ENCODE measurements at regions not wholly inside any gene's neighbourhood (a gene's known extent, or its start where the extent isn't known, plus 50 kb on each side); places are given as distances from the start of the nearest gene placed in this dataset.

DNA sequence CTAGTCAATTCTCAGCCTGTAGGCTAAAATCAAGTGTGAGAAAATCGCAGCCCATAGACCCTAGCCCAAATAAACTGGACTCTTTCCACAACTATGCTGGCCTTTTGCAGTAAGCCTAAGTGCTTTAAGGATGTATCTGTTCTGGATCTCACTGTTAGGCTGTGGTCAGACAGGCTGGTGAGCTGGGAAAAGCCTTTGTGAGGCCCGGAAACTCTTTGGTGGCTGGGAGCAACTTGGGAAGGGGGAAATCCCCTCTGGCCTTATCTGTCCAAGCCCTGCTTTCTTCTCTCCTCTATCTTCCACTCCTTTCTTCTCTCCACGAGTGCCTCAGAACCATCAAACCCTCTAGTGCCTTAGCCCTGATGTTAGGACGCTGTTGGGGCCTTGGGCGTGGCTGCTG lies 135.4 kb downstream of the LACC1 start:
- no peak for FAIRE-seq
- DNase-seq (ENCODE audit: extremely low spot score, insufficient read length, low read depth): no peak

DNA sequence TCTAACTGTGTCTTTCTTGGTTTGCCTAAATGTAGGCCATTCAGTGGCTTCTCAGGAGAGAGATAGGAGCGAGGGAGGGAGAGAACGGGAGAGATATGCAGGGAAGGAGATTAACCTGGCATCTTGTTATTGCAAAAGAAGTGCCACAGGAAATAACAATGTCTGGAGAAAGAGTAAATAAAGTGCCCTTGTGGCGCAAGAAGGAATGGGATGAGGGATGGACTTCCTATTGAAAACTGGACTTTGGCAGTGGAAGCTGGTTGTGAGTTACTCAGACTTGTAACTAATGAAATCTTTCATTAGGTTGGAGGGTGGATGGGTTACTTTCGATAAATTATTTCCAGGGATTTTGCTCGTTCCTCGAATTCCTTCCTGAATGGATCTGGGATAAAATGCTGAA lies 136.1 kb downstream of the LACC1 start:
- DNase-seq (ENCODE audit: extremely low spot score, insufficient read length, low read depth) (no peak), FAIRE-seq (no peak)

DNA sequence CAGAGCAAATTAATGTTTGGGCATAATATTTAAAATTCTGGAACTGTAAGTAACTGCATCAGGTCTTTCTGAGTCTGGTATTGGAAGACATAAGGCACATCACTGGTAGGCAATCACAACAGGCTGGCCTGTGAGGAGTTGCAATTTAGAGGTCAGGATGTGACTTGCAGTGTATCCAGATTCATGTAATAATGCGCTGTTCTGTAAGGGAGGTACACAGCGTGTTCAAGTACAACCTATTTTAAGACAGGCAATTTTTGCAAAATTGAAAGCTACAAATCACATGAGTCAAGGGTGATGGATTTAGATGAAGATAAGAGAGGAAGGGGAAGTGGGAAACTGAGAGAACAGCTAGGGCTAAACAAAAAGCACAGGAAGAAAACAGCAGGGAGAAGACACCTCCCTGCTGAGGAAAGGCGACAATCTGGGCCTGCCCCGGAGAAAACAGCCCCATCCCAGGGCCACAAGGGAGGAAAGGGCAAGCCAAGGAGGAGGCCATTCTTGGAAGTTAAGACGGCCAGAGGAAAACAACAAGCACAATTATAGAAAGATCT lies 138.1 kb downstream of the LACC1 start:
- DNase-seq (ENCODE audit: extremely low spot score, insufficient read length, low read depth) (no peak), FAIRE-seq (no peak)

DNA sequence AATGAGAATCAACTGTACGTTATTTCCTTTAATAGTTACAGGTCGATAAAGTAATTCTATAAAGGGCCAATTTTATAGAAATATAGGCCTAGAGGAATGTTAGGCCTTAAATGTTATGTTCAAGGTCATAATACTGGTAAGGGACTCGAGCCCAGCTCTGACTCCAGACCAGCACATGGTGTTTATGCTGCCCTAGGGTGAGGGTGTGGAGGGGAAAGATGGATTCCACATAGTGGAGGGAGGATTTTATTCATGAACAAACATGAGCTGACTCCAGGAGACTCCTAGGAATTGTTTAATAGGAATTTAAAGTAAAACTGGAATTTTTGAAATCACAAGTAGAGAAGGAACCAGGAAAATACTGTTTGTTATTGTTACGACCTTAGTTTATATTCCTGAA lies 139.9 kb downstream of the LACC1 start:
- DNase-seq (ENCODE audit: extremely low spot score, insufficient read length, low read depth) (no peak), FAIRE-seq (no peak)

DNA sequence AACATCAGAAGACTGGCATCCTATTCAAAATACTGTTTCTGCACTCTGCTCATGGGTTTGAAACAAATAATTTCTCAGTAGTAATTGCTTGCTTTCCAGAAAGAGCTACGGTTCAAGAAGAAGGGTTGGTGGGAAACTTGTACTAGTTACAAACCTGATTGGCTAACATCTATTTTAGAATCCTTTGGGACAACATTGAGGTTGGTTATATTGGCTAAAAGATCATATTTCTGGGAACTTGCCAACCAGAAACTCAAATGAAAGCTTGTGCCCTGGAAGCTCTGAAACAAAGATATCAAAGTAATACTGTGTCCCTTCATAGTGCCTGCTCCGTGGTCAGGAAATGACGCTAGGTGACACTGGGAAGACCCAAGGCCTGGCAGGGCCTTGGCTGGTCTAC lies 141.7 kb downstream of the LACC1 start:
- DNase-seq (ENCODE audit: extremely low spot score, insufficient read length, low read depth): no peak
- no peak for FAIRE-seq

DNA sequence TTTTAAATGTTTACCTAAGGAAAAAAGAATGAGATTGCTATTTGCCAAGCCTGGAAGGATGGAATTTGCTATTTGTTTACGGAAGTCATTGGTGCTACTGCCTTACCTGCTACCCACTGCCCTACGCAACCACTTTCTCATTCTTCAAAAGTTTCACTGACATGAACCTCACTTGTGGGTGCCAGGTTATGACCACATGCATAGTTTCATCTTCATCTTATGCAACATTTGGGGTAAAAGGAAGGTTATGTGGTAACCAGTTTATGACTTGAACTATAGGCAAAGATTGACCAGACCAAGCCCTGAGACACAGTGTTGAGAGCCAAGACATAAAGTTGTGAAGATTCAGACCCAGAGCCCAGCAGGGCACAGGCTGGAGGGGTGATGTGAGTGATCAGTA lies 142.5 kb downstream of the LACC1 start:
- no peak for FAIRE-seq
- no peak for DNase-seq (ENCODE audit: extremely low spot score, insufficient read length, low read depth)

DNA sequence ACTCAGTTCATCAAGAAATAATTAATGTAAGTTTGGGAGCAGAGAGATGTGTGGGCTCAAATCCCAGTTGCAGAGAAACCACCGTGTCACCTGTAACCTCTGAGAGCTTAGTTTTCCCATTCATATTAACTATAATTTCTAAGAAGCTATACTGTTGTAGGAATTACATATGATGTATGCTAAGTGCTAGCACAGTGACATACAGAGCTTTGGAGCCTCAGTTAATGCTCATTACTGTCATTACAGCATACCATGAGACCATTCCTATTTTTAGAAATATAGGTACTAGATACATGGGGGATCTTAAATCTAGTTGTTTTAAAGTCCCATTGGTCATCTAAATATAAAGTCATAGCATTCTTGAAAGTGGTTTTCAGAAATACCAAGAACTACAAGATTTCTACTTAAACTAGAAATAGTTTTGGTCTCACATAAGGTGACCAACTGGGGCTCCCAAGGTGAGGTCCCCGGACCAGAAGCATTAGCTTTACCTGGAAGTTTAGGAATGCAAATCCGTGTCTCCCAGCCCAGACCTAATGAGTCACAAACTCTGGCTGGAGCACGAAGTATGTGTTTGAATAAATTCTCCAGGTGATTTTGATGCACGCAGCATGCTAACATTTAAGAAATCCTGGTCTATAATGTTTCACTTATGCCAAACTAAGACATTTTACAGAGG lies 144.6 kb downstream of the LACC1 start:
- DNase-seq (ENCODE audit: extremely low spot score, insufficient read length, low read depth) (no peak), FAIRE-seq (no peak)

DNA sequence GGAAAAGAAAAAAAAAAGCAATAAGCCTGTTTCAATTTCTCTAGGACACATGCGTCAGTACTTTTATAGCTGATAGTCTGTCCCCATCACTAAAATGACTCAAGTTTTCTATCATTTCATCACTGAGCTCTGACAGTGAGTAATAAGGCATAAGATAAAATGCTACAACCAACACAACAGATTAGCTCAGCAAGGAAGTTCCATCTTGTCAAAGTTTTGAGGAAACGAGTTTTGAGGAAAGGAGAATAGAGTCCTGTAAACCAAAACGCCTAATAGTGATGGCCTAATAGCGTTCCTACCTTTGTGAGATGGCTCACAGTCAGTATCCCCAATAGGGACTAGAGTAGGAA lies 145.1 kb downstream of the LACC1 start:
- FAIRE-seq: no peak
- DNase-seq (ENCODE audit: extremely low spot score, insufficient read length, low read depth): no peak

DNA sequence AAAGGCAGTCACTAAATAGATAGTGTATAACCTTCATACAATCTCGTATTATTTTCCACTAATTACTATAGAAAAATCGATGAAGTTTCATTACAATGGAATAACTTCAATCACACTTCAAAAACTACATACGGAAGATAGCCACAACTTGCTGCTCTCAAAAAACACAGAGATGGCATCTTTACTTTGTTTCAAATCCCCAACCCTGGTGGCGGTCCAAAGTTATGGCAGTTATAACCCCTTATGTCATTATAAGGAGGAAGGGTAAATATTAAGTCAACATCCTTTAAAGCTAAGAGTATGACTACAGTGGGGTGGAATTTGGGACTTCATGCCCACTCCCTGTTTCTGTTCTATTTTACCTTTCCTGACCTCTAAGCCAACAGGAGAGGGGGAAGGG lies 146.5 kb downstream of the LACC1 start:
- FAIRE-seq (no peak), DNase-seq (ENCODE audit: extremely low spot score, insufficient read length, low read depth) (no peak)

DNA sequence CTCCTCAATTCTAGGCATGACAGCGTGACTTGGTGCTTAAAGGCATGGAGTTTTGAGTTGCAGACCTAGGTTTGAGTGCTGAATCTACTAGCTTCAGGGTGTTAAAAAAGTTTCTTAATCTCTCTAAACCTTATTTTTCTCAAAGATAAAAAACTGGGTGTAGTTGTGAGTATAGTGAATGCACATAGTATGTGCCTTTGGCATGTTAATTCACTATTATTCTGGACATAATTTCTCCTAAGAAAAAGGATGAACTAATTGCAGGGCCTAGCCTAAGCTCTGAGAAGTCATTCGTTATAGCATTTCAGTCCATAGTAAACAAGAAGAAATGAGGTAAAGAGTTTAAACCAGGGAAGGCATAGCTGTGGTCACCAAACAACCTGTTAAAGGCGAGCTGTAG lies 149.0 kb downstream of the LACC1 start:
- FAIRE-seq (no peak), DNase-seq (ENCODE audit: extremely low spot score, insufficient read length, low read depth) (no peak)

DNA sequence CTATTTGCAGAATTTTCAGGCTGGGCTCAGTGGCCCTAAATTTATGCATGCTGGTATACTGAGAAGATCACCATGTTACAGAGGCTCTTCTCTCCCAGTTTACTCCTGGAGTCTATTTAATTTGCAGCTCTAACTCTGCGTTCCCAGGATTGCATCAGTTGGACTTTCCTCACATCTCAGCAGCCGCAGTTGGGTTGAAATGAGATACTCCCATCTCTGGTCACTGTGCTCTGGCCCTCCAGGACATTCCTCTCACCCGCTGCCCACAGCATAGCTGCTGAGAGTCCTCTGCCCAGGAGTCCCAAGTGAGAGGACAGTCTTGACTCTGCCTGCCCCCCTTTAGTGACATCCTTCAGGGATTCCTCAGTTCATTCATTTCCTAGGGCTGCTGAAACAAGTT lies 150.9 kb downstream of the LACC1 start:
- FAIRE-seq (no peak), DNase-seq (ENCODE audit: extremely low spot score, insufficient read length, low read depth) (no peak)

DNA sequence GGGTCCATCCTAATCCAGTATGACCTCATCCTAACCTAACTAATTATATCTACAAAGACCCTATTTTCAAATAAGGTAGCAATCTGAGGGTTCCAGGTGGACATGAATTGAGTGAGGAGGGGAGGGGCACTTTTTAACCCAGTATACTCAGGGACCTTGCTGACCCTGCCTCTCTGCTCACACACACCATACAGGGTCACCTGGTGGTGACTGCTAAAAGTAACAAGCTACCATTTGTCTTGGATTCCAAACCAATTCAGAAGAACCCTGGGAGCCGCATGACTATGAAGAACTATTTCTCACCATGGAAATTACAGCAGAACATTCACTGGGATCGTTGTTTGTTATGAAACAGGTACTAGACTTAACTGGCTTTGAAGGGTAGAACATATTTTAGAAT lies 151.9 kb downstream of the LACC1 start:
- FAIRE-seq: no peak
- DNase-seq (ENCODE audit: extremely low spot score, insufficient read length, low read depth): no peak

DNA sequence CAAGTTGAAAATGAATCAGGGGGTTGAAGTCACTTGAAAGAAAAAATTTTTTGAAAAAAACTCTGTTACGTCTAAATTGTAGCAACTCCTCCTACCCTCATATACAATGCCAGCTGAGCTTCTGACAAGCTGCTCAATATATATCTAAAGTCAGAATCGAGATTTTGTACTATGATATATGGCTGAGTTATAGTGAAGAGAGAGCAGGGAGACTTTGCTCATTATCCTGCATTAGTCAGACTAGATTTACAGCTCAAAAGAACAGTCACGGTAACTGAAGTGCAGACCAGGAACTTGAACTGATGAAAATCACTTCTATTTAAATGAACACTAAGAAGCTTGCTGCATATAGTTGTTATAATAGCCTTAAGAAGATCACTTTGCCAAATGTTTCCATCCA lies 153.1 kb downstream of the LACC1 start:
- no peak for DNase-seq (ENCODE audit: extremely low spot score, insufficient read length, low read depth)

DNA sequence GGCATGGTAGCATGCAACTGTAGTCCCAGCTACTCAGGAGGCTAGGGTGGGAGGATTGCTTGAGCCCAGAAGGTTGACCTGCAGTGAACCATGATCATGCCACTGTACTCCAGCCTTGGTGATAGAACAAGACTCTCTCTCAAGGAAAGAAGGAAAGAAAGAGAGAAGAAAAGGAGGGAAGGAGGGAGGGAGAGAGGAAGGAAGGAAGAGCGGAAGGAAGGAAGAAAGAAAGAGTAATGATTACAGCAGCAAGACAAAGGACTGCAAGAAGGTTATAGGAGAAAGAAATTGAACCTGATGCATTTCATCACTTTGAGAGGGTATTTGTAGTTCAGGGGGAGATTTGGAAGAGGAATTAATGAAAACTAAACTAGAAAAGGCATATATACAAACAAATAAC lies 155.7 kb downstream of the LACC1 start:
- no peak for DNase-seq (ENCODE audit: extremely low spot score, insufficient read length, low read depth)
- no peak for FAIRE-seq

More for the DNA sequence above, 153.1 kb downstream of the LACC1 start:
- FAIRE-seq: no peak

DNA sequence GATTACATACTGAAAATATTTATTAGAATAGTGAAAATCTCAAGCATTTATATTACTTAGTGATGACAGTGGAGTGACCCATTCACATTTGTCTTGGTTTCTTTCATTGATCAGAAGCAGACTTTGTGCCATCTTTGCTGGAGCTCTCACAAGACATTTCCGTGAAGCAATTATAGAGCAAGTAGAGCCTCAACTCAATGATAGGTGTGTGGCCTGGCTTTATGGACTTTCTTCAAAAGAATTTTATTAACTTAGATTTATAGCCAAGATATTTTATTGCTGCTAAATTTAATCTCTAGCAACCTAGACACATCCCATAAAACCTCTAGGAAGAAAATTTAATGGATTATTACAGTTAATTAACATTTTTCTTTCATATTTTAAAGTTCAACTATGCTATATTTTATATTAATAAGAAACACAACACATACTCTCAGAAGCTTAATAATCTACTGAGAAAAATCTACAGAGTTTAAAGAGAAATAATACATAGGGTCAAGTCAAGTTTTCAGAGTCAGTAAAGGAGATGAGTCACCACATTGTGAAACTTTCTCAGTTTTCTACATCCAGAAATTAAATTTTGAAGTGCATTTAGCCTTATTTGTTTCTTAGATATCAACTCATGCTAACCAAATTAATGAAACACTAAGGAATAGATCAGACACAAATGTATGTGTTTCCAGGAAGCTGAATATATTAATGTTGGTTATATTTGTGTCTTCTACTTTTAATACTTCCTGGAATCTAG lies 160.5 kb downstream of the LACC1 start:
- DNase-seq (ENCODE audit: extremely low spot score, insufficient read length, low read depth) (no peak), FAIRE-seq (no peak)

DNA sequence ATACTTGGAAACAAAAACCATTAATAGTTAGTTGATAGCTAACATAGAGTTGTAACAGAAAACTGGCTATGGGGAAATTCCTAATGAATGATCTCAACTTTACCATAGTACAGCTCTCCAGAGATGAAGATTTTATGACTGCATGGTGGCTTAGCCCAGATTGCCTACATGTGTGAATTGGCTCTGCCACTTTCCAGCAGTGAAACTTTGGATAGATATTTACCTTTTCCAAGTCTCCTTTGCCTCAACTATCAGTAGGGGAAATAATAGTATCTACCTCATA lies 161.1 kb downstream of the LACC1 start:
- FAIRE-seq: no peak
- no peak for DNase-seq (ENCODE audit: extremely low spot score, insufficient read length, low read depth)

DNA sequence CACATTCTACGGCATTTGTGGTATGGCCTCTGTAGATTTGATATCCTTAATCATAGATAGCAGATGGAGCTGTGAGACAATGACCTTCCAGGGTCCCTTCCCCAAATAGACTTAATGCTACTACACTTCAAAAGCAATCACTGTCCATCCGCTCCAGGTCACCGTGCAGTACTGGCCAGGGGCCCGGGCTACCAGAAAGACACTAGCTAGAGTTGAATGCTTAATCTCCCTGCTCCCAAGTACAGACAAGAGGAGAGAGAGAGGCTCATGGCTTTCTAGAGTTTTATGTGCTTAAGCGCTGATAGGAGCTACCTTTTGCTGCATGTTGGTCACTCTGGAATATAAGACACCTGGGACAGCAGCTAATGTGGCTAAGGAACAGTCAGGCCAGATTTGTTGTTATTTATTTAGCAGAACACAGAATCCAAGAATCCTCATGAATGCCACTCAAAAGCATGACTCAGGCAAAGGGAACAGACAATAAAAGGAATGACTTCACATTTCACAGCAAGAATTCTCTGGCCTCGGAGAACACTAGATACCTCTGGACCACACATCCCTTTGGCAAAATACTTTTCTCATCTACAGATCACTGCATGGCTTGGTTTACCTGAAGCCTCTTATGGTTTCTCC lies 165.0 kb downstream of the LACC1 start:
- no peak for FAIRE-seq
- no peak for DNase-seq (ENCODE audit: extremely low spot score, insufficient read length, low read depth)

DNA sequence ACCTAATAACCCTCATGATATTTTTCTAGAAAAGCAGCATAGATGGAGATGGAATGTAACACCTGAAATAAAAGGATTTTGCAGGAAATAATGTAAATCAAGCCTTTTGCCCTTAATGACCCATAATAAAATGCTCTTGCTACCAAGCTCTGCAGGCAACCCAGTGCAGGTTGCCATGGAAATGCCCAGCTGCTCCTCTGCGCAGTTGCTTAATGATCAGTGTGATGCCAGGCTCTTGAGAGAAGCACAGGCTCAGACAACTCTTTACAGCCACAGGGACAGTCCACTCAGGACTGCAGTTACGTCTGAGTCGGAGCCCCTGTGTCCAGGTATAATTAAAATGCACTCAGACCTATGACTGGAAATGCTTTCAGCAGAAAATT lies 165.5 kb downstream of the LACC1 start:
- FAIRE-seq: no peak
- DNase-seq (ENCODE audit: extremely low spot score, insufficient read length, low read depth): no peak

DNA sequence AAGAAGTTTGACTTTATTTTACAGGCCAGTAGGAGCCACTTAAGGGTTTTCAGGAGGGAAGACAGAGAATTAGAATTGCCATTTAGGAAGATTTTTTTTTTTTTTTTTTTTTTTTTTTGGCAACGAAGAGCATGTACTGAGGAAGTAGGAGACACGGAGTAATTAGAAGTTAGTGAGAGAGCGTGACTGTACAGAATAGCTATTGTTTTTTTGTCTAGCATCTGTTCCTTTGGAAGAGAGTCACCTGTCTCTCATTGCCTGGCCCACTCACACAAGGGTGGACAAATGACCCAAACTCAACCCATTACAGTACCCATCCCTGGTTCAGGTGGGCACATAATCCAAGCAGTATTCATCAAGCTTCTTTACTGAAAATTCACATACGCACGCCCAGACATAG lies 166.7 kb downstream of the LACC1 start:
- FAIRE-seq (no peak), DNase-seq (ENCODE audit: extremely low spot score, insufficient read length, low read depth) (no peak)

DNA sequence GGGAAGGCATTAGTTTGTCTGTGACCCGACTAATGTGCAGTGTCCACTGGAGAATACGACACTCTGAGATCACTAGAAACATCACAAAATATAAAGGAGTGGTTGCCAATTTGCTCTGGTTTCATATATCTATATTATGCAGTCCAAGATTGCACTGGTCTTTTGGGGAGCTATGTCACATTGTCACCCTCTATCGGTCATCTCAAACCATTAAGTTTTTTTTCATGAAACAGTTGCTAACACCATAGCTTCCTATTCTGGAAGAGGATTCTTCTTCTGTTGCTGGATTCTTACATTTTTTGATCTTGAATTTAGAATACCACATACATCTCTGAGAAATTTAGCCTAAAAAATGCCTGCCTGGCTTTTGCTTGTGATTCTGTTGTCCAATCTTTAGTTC lies 168.6 kb downstream of the LACC1 start:
- FAIRE-seq (no peak), DNase-seq (ENCODE audit: extremely low spot score, insufficient read length, low read depth) (no peak)

DNA sequence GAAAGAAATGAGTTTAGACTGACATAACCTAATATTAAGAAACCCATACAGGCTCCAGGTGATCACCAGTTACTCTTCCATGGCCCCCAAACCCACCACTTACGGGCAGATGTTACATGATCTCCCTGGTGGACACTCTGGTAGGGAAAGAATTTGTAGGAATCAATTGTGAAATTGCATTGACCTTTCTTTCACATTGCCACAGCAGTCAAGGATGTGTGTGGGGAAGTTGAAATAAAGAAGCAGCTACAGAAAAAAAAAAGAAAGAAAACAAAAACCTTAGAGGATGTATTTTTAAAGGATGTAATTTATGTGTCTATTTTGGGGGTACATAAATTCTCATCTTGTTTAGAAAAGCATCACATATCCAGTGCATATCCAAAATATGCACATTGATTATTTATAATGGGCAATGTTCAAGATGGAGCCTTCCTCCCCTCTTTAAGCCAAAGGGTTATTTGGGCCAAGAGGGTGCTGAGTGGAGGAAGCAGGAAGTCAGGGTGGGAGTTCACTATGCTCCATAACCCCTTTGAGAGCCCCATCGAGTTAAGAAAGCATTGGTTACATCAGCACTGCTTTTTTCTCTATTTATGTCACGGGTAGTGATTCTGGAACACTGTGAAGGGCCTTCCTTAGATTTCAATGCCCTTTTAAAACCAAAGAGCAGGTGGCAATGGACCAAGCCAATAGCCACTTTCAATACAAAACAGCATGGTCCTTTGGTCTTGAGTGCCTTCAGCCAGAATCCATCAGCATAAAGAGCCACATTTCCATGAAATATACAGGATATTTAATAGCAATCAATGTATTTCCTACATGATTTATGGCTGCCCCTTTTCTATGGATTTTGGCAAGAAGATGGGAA lies 169.6 kb downstream of the LACC1 start:
- no peak for FAIRE-seq

More for the DNA sequence above, 169.6 kb downstream of the LACC1 start:
- no peak for DNase-seq (ENCODE audit: extremely low spot score, insufficient read length, low read depth)
